Parathyroid adenoma (tissue), 2 donors: ENCODE measurements at regions not wholly inside any gene's neighbourhood (a gene's known extent, or its start where the extent isn't known, plus 50 kb on each side); places are given as distances from the start of the nearest gene placed in this dataset.
"Not testable (repeated sequence)": the region's sequence is repeated elsewhere in the genome, so short reads cannot be mapped to it uniquely, and the experiment has no call there.

Source experiments
- H2AFZ ChIP-seq: fragments of 300-600 bp; sonication (generic); one replicate; pipeline ENCODE4 v1.7.0; 2017; ENCODE audit warnings: antibody characterized with exemption, mild to moderate bottlenecking
- H3K27ac ChIP-seq: fragments of 300-600 bp; sonication (generic); one replicate; pipeline ENCODE4 v1.7.0; 2017
- H3K27me3 ChIP-seq: fragments of 300-600 bp; sonication (generic); one replicate; pipeline ENCODE4 v1.7.0; 2017; ENCODE audit warnings: low read length; ENCODE audit not compliant: control insufficient read depth, insufficient read depth
- H3K36me3 ChIP-seq: fragments of 300-600 bp; sonication (generic); one replicate; pipeline ENCODE4 v1.7.0; 2017; ENCODE audit warnings: low read length; ENCODE audit not compliant: control insufficient read depth, insufficient read depth
- H3K4me1 ChIP-seq: fragments of 300-600 bp; sonication (generic); one replicate; pipeline ENCODE4 v1.7.0; 2017; ENCODE audit warnings: control low read depth
- H3K4me2 ChIP-seq: fragments of 300-600 bp; sonication (generic); one replicate; pipeline ENCODE4 v1.7.0; 2017; ENCODE audit warnings: low read length
- H3K4me3 ChIP-seq: fragments of 300-600 bp; sonication (generic); one replicate; pipeline ENCODE4 v1.7.0; 2017; ENCODE audit warnings: low read depth, low read length
- H3K79me2 ChIP-seq: fragments of 300-600 bp; sonication (generic); one replicate; pipeline ENCODE4 v1.7.0; 2017; ENCODE audit warnings: control low read depth
- H3K9ac ChIP-seq: fragments of 300-600 bp; sonication (generic); one replicate; pipeline ENCODE4 v1.7.0; 2017; ENCODE audit warnings: mild to moderate bottlenecking
- H3K9me3 ChIP-seq: fragments of 300-600 bp; sonication (generic); one replicate; pipeline ENCODE4 v1.7.0; 2017; ENCODE audit warnings: low read length; ENCODE audit not compliant: control insufficient read depth
- TF ChIP-seq, protein P1 (sequence below): fragments of 300-600 bp; sonication (generic); IDR thresholded peaks from one replicate; pipeline ENCODE4 v1.7.0; 2017; ENCODE audit warnings: antibody characterized with exemption, mild to moderate bottlenecking
- donor health status: primary hyperparathyroidism.

DNA sequence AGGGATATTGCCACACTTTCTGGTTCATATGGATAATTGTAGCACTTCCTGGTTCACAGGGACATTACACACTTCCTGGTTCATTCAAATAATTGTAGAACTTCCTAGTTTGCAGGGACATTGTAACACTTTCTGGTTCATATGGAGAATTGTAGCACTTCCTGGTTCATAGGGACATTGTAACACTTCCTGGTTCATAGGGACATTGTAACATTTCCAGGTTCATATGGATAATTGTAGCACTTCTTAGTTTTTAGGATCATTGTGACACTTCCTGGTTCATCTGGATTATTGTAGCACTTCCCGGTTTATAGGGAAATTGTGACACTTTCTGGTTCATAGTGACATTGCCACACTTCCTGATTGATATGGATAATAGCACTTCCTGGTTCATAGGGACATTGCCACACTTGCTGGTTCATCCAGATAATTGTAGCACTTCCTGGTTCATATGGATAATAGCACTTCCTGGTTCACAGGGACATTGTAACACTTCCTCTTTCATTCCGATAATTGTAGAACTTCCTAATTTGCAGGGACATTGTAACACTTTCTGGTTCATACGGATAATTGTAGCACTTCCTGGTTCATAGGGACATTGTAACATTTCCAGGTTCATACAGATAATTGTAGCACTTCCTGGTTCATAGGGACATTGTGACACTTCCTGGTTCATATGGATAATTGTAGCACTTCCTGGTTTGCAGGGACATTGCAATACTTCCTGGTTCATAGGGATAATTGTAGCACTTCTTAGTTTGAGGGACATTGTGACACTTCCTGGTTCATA, 59.2 kb upstream of the CD99 start:
- Histone ChIP-seq H3K4me1 (no peaks in the 10 kb centered on the region), H3K4me2 (no peak overlapping the region), H3K9ac (no peak overlapping the region), H3K4me3 (no peak overlapping the region), H3K27ac (no peak overlapping the region), H3K79me2 (no peaks in the 10 kb centered on the region), H2AFZ (no peak overlapping the region), H3K9me3 (no peaks in the 10 kb centered on the region), H3K27me3 (no peaks in the 10 kb centered on the region), H3K36me3 (no peaks in the 10 kb centered on the region)
- TF ChIP-seq, protein P1, sequence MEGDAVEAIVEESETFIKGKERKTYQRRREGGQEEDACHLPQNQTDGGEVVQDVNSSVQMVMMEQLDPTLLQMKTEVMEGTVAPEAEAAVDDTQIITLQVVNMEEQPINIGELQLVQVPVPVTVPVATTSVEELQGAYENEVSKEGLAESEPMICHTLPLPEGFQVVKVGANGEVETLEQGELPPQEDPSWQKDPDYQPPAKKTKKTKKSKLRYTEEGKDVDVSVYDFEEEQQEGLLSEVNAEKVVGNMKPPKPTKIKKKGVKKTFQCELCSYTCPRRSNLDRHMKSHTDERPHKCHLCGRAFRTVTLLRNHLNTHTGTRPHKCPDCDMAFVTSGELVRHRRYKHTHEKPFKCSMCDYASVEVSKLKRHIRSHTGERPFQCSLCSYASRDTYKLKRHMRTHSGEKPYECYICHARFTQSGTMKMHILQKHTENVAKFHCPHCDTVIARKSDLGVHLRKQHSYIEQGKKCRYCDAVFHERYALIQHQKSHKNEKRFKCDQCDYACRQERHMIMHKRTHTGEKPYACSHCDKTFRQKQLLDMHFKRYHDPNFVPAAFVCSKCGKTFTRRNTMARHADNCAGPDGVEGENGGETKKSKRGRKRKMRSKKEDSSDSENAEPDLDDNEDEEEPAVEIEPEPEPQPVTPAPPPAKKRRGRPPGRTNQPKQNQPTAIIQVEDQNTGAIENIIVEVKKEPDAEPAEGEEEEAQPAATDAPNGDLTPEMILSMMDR: no peak

DNA sequence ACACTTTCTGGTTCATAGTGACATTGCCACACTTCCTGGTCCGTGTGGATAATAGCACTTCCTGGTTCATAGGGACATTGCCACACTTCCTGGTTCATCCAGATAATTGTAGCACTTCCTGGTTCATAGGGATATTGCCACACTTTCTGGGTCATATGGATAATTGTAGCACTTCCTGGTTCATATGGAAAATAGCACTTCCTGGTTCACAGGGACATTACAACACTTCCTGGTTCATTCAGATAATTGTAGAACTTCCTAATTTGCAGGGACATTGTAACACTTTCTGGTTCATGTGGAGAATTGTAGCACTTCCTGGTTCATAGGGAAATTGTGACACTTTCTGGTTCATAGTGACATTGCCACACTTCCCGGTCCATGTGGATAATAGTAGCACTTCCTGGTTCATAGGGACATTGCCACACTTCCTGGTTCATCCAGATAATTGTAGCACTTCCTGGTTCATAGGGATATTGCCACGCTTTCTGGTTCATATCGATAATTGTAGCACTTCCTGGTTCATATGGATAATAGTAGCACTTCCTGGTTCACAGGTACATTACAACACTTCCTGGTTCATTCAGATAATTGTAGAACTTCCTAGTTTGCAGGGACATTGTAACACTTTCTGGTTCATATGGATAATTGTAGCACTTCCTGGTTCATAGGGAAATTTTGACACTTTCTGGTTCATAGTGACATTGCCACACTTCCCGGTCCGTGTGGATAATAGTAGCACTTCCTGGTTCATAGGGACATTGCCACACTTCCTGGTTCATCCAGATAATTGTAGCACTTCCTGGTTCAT, 60.0 kb upstream of the CD99 start:
- H3K27ac ChIP-seq, H3K36me3 ChIP-seq, H2AFZ ChIP-seq, H3K27me3 ChIP-seq, H3K9me3 ChIP-seq, H3K9ac ChIP-seq, H3K79me2 ChIP-seq, H3K4me3 ChIP-seq, H3K4me2 ChIP-seq, H3K4me1 ChIP-seq: not testable (repeated sequence)

DNA sequence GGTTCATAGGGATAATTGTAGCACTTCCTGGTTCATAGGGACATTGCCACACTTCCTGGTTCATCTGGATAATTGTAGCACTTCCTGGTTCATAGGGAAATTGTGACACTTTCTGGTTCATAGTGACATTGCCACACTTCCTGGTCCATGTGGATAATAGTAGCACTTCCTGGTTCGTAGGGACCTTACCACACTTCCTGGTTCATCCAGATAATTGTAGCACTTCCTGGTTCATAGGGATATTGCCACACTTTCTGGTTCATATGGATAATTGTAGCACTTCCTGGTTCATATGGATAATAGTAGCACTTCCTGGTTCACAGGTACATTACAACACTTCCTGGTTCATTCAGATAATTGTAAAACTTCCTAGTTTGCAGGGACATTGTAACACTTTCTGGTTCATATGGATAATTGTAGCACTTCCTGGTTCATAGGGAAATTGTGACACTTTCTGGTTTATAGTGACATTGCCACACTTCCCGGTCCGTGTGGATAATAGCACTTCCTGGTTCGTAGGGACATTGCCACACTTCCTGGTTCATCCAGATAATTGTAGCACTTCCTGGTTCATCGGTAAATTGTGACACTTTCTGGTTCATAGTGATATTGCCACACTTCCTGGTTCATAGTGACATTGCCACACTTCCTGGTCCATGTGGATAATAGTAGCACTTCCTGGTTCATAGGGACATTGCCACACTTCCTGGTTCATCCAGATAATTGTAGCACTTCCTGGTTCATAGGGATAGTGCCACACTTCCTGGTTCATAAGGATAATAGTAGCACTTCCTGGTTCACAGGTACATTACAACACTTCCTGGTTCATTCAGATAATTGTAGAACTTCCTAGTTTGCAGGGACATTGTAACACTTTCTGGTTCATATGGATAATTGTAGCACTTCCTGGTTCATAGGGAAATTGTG, 60.8 kb upstream of the CD99 start:
- not testable (repeated sequence) for H3K4me3 ChIP-seq, H3K4me1 ChIP-seq, H3K27ac ChIP-seq, H3K9me3 ChIP-seq, H3K79me2 ChIP-seq, H3K27me3 ChIP-seq, H3K4me2 ChIP-seq, H3K9ac ChIP-seq, H3K36me3 ChIP-seq, H2AFZ ChIP-seq

DNA sequence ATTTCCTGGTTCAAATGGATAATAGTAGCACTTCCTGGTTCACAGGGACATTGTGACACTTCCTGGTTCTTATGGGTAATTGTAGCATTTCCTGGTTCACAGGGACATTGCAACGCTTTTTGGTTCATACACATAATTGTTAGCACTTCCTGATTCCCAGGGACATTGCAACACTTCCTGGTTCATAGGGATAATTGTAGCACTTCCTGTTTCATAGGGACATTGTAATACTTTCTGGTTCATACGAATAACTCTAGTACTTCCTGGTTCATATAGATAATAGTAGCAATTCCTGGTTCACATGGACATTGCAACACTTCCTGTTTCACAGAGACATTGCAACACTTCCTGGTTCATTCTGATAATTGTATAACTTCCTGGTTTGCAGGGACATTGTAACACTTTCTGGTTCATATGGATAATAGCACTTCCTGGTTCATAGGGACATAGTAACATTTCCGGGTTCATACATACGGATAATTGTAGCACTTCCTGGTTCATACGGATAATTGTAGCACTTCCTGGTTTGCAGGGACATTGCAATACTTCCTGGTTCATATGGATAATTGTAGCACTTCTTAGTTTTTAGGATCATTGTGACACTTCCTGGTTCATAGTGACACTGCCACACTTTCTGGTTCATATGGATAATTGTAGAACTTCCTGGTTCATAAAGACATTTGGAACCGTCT, 61.6 kb upstream of the CD99 start:
- no peak overlapping the region for H3K9ac ChIP-seq
- H3K9me3 ChIP-seq: no peaks in the 10 kb centered on the region
- no peaks in the 10 kb centered on the region for H3K36me3 ChIP-seq
- no peaks in the 10 kb centered on the region for H3K79me2 ChIP-seq
- H3K27ac ChIP-seq: no peak overlapping the region
- no peaks in the 10 kb centered on the region for H3K27me3 ChIP-seq
- H2AFZ ChIP-seq: no peak overlapping the region
- H3K4me1 ChIP-seq: no peaks in the 10 kb centered on the region
- no peak overlapping the region for H3K4me3 ChIP-seq
- TF ChIP-seq, protein P1: no peak
- H3K4me2 ChIP-seq: no peak overlapping the region

DNA sequence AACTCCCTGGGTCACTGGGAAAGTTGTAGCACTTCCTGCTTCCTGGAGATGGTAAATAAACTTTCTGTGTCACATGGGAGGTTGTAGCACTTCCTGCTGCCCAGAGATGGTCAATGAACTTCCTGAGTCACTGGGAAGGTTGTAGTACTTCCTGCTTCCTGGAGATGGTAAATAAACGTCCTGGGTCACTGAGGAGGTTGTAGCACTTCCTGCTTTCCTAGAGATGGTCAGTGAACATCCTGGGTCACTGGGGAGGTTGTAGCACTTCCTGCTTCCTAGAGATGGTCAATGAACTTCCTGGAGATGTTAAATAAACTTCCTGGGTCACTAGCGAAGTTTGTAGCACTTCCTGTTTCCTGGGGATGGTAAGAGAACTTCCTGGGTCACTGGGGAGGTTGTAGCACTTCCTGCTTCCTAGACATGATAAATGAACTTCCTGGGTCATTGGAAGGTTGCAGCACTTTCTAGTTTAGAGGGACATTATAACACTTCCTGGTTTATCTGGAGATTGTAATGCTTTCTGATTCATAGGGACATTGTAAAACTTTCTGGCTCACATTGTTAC, 62.3 kb upstream of the CD99 start:
- Histone ChIP-seq H3K27ac (no peak overlapping the region), H2AFZ (no peak overlapping the region), H3K27me3 (no peaks in the 10 kb centered on the region), H3K36me3 (no peaks in the 10 kb centered on the region), H3K9ac (no peak overlapping the region), H3K4me1 (no peaks in the 10 kb centered on the region), H3K4me3 (no peak overlapping the region), H3K79me2 (no peaks in the 10 kb centered on the region), H3K9me3 (no peaks in the 10 kb centered on the region), H3K4me2 (no peak overlapping the region)
- TF ChIP-seq, protein P1: no peak
